Activated CD4-positive, alpha-beta memory T cell treated with anti-CD3 and anti-CD28 coated beads for 36 hours (primary cell): ENCODE measurements at regions not wholly inside any gene's neighbourhood (a gene's known extent, or its start where the extent isn't known, plus 50 kb on each side); places are given as distances from the start of the nearest gene placed in this dataset.

Experiments used
- CTCF ChIA-PET: fragments of 350-600 bp; sonication (Branson Sonifier 250); formaldehyde crosslinking; loops from one replicate; lab custom pipeline; 2021; ENCODE audit warnings: antibody characterized with exemption, inconsistent platforms; lab: Charles Lee
- POLR2A ChIA-PET: fragments of 350-600 bp; sonication (Branson Sonifier 250); formaldehyde crosslinking; loops from one replicate; lab custom pipeline; 2021; ENCODE audit warnings: antibody characterized with exemption; lab: Charles Lee
- DNase-seq: peaks from one replicate; pipeline ENCODE4 v3.0.0-alpha.2; 2020
- H3K27ac Mint-ChIP-seq: one replicate; pipeline ENCODE4 v1.8.0; 2021; ENCODE audit warnings: mixed read lengths
- H3K27me3 Mint-ChIP-seq: one replicate; pipeline ENCODE4 v1.8.0; 2021; ENCODE audit warnings: mixed read lengths
- H3K36me3 Mint-ChIP-seq: one replicate; pipeline ENCODE4 v1.8.0; 2021; ENCODE audit warnings: mixed read lengths
- H3K4me1 Mint-ChIP-seq: one replicate; pipeline ENCODE4 v1.8.0; 2021; ENCODE audit warnings: low read depth, mixed read lengths
- H3K4me3 Mint-ChIP-seq: one replicate; pipeline ENCODE4 v1.8.0; 2021; ENCODE audit warnings: mild to moderate bottlenecking, mixed read lengths
- H3K9me3 Mint-ChIP-seq: one replicate; pipeline ENCODE4 v1.8.0; 2021; ENCODE audit warnings: mixed read lengths
- intact Hi-C: fragments of 100-400 bp; cut with micrococcal nuclease; formaldehyde crosslinking; loops from one replicate; pipeline ENCODE4 v1.15.1; 2023

DNA sequence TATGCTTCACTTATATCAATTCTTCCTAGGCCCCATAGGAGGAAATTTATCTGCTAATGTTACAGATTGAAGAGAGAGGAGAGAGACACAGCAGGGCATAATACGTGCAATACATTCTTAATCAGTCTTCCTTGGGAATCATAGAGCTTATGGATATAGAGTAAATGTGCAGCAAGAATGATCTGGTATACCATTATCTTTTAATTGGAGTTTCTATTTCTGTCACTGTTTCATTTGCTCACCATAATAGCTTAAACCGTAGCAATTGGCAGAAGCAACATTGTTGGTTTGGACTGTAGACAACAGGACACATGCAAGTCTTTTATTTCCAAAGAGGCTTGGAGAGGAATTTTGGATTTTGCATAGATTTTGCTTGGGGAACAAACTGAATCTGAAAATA is 68.1 kb upstream of the PCSK2 start:
- Mint-ChIP-seq H3K4me3 (no peak overlapping the region), H3K36me3 (no peaks in the 10 kb centered on the region), H3K27ac (no peak overlapping the region), H3K27me3 (no peaks in the 10 kb centered on the region), H3K9me3 (peaks cover 2% of the 10 kb centered on the region), H3K4me1 (no peaks in the 10 kb centered on the region)
- ChIA-PET POLR2A (no interaction called here), CTCF (no interaction called here)
- no peak for DNase-seq
- intact Hi-C loops, result no loop called here

DNA sequence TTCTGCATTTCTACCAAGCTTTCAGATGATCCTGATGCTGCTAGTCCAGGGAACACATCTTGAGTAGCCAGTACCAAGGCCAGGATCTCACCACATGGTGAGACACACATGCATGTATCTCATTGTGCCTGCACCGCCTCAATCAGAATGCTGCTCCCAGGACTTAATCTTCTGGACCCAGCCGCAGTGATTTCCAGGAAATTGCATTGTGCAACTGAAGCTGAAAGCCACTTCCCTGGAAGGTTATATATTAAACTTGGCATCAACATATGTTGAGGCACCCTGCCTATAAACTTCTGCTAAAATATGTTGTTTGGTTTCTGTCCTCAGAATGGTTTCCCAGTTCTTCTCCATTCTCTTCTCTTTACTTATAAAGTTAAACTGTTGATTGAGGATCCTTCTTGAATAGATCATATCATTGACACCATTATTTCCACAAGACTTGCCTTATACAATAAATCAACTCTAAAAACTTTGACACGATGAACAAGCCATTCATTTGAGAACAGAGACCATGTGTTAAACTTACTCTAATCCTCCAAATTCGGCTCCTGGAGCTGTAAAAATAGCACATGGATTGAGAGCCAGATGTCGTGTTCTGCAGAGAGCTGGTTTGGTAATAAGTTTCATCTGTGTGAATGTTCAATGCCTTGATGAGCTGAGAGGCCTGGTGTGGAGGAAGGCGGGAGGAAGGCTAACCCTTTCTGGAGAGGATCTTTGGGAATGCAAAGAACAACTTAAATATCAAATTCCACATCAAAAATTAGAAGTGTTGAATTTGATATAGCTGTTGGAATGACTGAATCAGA is 65.0 kb upstream of the PCSK2 start:
- H3K27ac Mint-ChIP-seq, result no peak overlapping the region
- H3K36me3 Mint-ChIP-seq, result no peaks in the 10 kb centered on the region
- ChIA-PET POLR2A (interaction anchor here (0.7 kb wide), 1 partner anchor 670 kb away, joined by 3 read pairs; no protein-coding TSS in a partner anchor), CTCF (no interaction called here)
- H3K27me3 Mint-ChIP-seq, result no peaks in the 10 kb centered on the region
- peaks cover 2% of the 10 kb centered on the region for H3K9me3 Mint-ChIP-seq
- intact Hi-C loops, result no loop called here
- H3K4me3 Mint-ChIP-seq, result no peak overlapping the region
- DNase-seq, result no peak
- no peaks in the 10 kb centered on the region for H3K4me1 Mint-ChIP-seq

DNA sequence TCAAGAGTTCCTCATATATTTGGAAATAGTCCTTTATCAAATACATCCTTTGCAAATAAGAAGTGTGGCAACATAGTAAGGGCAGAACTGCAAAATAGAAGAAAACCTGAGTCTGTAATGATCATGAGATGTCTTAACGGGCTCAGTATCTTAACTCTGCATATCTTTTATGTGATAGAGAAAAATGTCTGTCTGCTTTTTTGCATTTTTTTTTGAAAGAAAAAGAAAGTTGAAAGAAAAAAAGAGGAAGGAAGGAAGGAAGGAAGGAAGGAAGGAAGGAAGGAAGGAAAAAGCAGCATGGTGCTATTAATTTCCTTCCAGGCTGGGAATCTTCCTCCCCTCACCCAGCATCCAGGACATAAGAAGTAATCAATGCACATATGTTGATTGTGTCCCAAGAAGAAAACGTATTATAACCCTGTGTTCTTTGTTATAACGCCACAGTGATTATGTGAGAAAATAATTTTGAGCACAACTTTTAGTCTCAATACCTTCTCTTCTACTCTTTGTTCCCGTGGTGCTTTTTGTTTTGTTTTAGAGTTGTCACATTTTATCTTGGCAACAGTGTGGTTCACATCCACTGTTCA is 58.7 kb upstream of the PCSK2 start:
- no peak overlapping the region for H3K4me3 Mint-ChIP-seq
- H3K9me3 Mint-ChIP-seq, result no peaks in the 10 kb centered on the region
- ChIA-PET POLR2A (no interaction called here), CTCF (no interaction called here)
- no peak for DNase-seq
- H3K27me3 Mint-ChIP-seq, result no peaks in the 10 kb centered on the region
- no peaks in the 10 kb centered on the region for H3K4me1 Mint-ChIP-seq
- H3K27ac Mint-ChIP-seq, result no peak overlapping the region
- no peaks in the 10 kb centered on the region for H3K36me3 Mint-ChIP-seq
- intact Hi-C loops, result no loop called here

- DNase-seq, result no peak
- Mint-ChIP-seq H3K9me3 (no peaks in the 10 kb centered on the region), H3K4me1 (no peaks in the 10 kb centered on the region), H3K36me3 (no peaks in the 10 kb centered on the region), H3K27ac (no peak overlapping the region), H3K4me3 (no peak overlapping the region), H3K27me3 (no peaks in the 10 kb centered on the region)
- intact Hi-C loops, result no loop called here
- POLR2A ChIA-PET, result no interaction called here
- CTCF ChIA-PET, result no interaction called here
Observed at GRCh38 chr20:17169585-17170136, 57.2 kb upstream of the PCSK2 start.

- no peaks in the 10 kb centered on the region for H3K4me1 Mint-ChIP-seq
Observed at GRCh38 chr20:17171746-17172280, 55.0 kb upstream of the PCSK2 start.

DNA sequence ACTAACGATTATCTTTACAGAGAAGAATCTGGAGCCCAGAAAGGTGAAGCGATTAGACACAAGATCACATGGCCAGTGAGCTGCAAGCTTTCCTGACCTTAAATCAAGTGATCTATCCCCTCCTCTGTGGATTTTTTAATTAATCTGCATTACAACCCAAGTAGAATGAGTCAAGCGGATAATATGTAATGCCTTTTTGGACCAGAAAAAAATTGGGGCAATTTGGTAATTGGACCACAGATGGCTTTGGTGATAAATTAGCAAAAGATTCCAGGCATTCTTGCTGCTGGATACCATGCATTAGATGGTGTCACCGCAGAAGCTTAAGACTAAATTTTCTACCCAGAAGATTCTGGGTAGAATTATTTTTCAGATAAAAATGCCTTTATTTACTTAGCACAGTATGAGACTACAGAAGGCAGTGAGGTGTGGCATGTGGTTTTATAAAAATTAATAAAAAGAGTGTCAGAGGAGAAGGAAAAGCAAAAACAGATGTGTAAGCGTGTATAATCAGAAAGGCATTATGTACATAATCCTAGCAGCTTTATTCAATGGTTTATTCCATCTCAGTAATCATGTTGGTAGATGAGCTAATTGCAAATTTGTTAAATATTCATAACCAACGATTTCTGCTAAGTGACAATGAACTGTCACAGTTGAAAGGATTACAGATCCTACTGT is 53.9 kb upstream of the PCSK2 start:
- Mint-ChIP-seq H3K4me3 (no peak overlapping the region), H3K27ac (no peak overlapping the region), H3K4me1 (no peaks in the 10 kb centered on the region), H3K27me3 (no peaks in the 10 kb centered on the region), H3K9me3 (no peaks in the 10 kb centered on the region), H3K36me3 (no peaks in the 10 kb centered on the region)
- DNase-seq, result no peak
- intact Hi-C loops, result no loop called here
- CTCF ChIA-PET, result no interaction called here
- POLR2A ChIA-PET, result no interaction called here

More at GRCh38 chr20:17171746-17172280, 55.0 kb upstream of the PCSK2 start:
- no peaks in the 10 kb centered on the region for H3K27me3 Mint-ChIP-seq
- H3K36me3 Mint-ChIP-seq, result no peaks in the 10 kb centered on the region
- H3K9me3 Mint-ChIP-seq, result no peaks in the 10 kb centered on the region
- ChIA-PET POLR2A (no interaction called here), CTCF (no interaction called here)
- no peak for DNase-seq
- H3K4me3 Mint-ChIP-seq, result no peak overlapping the region
- intact Hi-C loops, result no loop called here
- no peak overlapping the region for H3K27ac Mint-ChIP-seq
